ENCODE measurements at regions not wholly inside any gene's neighbourhood (a gene's known extent, or its start where the extent isn't known, plus 50 kb on each side); places are given as distances from the start of the nearest gene placed in this dataset.
A peak's percentile ranks its signal among the peaks of the same experiment; 100 is the strongest.

DNA sequence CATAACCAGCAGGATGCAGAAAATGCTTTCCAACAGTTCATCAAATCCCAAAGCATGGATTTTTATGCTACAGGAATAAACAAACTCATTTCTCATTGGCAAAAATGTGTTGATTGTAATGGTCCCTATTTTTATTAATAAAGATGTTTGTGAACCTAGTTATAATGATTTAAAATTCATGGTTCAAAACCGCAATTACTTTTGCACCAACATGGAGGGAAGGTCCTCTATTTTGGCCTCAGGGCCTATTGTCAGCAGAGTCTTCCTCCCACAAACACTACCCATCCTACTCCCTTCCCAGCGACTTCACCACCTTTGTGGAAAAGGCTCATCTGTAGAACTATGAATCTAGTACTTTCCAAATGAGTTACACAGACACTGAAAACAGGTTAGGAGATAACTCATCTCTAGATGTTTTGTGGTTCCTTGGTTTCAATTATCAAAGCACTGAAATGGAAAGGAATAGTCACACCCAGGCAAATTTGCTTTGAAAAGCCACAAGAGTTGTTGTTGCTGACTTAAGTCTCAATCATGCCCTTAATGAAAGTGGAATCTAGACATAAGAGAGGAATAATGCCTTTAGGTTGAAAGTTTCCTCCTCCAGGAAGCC, 59.4 kb upstream of the FRMD4A start:
- no peak for ATAC-seq

DNA sequence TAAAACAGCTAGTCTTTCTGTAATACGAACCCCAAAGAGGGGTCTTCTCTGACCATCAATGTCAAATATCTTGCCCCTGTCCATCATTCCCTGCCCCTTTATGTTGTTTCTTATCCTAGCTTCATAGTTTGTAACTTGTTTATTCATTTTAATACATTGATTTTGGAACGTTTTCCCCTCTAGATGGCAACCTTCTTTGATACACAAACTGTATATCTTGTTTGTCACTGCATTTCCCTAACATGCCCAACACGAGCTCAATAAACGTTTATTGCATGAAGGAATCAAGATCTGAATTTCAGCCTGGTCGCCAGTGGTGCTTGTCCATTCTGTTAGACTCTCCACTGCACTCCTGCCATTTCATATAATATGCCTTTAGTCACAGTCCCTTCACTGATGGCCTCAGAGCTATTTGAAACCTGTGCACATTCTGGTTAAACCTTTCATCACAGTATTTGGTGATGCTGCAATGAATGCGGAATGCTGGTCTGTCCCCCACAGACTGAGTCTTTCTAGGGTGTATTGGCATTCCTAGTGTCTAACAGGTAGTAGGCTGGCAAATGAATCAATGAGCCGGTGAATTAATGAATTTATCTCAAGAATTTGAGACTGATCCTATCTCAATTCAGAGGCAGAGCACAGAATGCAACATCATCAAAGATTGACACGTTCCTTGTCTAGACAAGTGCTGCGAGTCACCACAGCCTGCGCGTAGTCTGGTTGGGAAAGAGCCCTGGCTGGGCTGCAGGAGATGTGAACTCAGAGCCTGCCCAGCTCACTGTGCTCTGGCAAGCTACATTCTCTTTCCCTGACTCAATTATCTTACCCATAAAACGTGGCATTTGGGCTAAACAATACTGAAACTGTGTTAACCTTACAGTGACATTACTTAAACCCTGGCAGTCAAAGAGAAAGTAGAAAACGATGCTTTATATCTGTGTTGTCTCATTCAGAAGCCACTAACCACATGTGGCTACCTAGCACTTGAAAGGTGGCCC, 55.2 kb upstream of the FRMD4A start:
- ATAC-seq = peak; percentile 72

DNA sequence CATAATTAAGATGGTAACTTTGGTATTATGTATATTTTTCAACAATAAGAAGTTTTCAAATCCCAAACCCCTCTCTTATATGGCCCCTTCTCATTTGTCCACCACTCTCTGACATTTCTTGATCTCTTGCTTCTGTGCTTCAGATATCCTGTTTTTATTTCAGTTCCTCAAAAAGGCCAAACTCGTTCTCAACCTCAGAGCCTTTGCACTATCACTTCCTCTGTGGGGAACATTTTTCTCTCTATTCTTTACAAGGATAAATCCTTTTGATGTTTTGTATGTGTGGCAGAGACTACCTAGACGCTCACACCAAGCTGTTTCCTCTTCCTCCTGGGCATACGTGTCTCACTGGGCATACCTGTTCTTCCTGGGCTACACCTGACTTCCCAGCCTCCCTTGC, 54.2 kb upstream of the FRMD4A start:
- ATAC-seq = peak; percentile 86

DNA sequence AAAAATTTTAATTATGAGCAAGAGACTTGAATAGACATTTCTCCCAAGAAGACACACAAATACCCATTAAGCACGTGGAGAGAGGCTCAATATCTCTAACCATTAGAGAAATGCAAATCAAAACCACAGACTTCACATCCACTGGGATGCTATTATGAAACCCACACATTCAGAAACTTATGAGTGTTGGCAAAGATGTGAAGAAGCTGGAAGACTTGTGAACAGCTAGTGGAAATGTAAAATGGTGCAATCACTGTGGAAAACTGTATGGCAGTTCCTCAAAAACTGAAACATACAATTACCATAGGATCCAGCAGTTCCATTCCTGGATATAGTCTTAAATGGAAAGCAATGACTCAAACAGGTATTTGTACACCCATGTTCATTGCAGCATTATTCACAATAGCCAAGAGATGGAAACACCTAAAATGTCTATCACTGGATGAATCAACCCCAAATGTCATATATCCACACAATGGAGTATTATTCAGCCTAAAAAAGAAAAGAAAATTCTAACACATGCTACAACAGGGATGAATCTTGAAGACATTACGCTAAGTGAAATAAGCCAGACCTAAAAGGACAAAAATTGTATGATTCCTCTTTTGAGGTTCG, 53.5 kb upstream of the FRMD4A start:
- no peak for ATAC-seq

DNA sequence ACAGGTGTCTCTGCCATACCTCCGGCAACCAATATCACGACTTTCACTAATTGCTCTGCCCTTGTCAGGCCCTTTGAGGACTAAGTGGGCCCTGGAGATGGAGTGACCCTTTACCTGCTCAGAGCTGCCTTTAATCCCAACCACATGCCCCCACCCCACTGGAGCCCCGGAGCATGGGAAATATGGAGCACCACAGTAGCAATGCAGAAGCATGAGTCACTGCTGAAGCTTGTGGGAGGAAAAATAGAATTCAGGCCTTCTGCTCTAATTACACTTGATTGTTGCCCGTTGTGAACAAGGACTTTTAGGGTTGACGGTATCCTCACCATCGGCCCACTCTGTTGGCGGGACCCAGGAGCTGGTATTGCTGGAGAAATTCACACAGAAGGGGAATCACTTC, 52.5 kb upstream of the FRMD4A start:
- no peak for ATAC-seq

DNA sequence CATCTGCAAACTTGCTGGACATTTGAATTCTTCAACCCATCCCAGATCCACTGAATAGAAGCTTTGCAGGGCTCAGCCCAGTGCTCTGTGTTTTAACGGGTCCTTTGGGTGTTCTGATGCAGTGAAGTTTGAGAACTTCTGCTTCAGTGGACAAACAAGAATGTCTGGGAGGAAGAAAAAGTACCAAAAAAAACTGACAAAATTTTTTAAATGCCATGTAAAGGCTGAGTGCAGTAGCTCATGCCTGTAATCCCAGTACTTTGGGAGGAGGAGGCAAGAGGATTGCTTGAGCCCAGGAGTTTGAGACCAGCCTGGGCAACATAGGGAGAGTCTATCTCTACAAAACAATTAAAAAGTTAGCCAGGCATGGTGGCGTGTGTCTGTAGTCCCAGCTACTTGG, 51.8 kb upstream of the FRMD4A start:
- no peak for ATAC-seq

DNA sequence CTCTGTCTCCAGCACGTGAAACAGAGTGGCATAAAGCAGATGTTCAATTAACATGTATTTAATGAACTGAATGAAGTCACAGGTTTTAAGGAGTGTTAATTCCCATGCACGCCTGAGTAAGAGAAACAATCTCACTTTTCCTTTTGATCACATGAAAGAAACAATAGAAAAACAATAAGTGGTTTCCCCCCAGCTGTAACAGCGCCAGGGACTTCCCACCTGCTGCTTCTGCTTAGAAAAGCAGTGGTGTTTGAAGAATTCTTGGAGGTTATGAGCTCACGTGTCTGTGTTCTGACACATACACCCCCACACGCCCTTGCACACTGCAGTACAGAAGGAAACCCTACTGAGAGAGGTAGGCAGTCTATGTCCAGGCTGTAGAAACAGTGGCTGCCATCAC, 51.3 kb upstream of the FRMD4A start:
- no peak for ATAC-seq

DNA sequence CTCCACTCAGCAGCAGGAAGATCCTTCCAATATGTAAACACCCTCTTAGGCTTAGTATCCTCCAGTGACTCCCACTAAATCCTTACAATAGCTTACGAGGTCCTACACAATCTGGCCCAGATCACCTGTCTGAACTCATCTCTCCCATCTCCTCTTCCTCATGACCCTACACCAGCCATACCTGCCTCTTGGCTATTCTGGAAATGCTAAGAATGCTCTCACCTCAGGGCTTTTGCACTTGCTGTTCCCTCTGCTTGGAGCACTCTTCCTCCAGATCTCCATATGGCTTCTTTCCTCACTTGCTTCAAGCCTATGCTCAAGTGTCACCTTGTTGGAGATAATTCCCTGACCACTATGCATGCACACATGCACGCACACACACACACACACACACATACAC, 50.8 kb upstream of the FRMD4A start:
- ATAC-seq = no peak

DNA sequence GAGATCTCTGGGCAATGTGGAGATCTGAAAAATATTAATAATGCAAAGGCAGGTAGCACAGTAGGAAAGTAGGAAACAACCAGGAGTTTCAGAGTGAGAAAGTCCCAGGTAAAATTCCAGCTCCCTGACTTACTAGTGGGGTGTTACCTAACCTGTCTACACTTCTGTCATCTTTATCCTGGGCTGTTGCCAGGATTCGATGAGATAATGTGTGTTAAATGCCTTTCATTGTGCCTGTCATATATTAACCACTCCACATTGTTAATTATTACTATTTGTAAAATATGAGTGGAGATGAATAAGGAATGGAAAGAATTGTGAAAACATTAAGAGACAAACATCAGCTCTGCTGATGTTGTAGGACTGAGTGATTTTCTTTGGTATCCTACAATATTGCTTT, 50.0 kb upstream of the FRMD4A start:
- no peak for ATAC-seq

All from esophagus mucosa (tissue), 1 donor.